ENCODE measurements at regions not wholly inside any gene's neighbourhood (a gene's known extent, or its start where the extent isn't known, plus 50 kb on each side); places are given as distances from the start of the nearest gene placed in this dataset.

- no peaks in the 10 kb centered on the region for H3K36me3 ChIP-seq (ENCODE audit: insufficient read depth, low read length)
- no peaks in the 10 kb centered on the region for H3K36me3 Mint-ChIP-seq
- no peaks in the 10 kb centered on the region for H3K4me1 ChIP-seq (ENCODE audit: insufficient read depth, low read length)
- no peak overlapping the region for H3K27ac ChIP-seq (ENCODE audit: low read depth, low read length)
- H3K9me3 ChIP-seq (ENCODE audit: control insufficient read depth in 1 of 2, low read length in 2 of 2): no peaks in the 10 kb centered on the region
- no peak overlapping the region for H3K4me3 ChIP-seq (ENCODE audit: low read length in 2 of 2)
- H3K4me1 Mint-ChIP-seq: no peaks in the 10 kb centered on the region
- peaks cover 0 to 4% (median under 1%) of the 10 kb centered on the region in 8 donors for H3K9me3 Mint-ChIP-seq
- intact Hi-C loops (cut with micrococcal nuclease): no loop called here
- no peak overlapping the region for H3K27ac Mint-ChIP-seq
- no peak for DNase-seq
- ChIA-PET CTCF (ENCODE audit: partially characterized antibody) (no interaction called here), POLR2A (ENCODE audit: partially characterized antibody) (no interaction called here)
- H3K27me3 ChIP-seq (ENCODE audit: insufficient read depth, low read length): no peaks in the 10 kb centered on the region
- H3K27me3 Mint-ChIP-seq: peaks cover 17 to 25% of the 10 kb centered on the region in 2 donors
- H3K4me3 Mint-ChIP-seq: no peak overlapping the region
Observed at GRCh38 chr1:112239683-112240330, 156.2 kb upstream of the CTTNBP2NL start.

GRCh38 chr1:112242470-112242869, 153.5 kb upstream of the CTTNBP2NL start:
- intact Hi-C loops (cut with micrococcal nuclease): no loop called here
- Histone ChIP-seq H3K27me3 (ENCODE audit: insufficient read depth, low read length) (no peaks in the 10 kb centered on the region), H3K36me3 (ENCODE audit: insufficient read depth, low read length) (no peaks in the 10 kb centered on the region), H3K4me3 (ENCODE audit: low read length in 2 of 2) (no peak overlapping the region), H3K9me3 (ENCODE audit: control insufficient read depth in 1 of 2, low read length in 2 of 2) (no peaks in the 10 kb centered on the region), H3K4me1 (ENCODE audit: insufficient read depth, low read length) (no peaks in the 10 kb centered on the region), H3K27ac (ENCODE audit: low read depth, low read length) (no peak overlapping the region)
- ChIA-PET POLR2A (ENCODE audit: partially characterized antibody) (no interaction called here), CTCF (ENCODE audit: partially characterized antibody) (no interaction called here)
- DNase-seq: no peak
- Mint-ChIP-seq H3K36me3 (no peaks in the 10 kb centered on the region), H3K27me3 (peaks cover 17 to 20% of the 10 kb centered on the region in 2 donors), H3K27ac (no peak overlapping the region), H3K9me3 (peaks cover 0 to 4% (median 0%) of the 10 kb centered on the region in 8 donors), H3K4me3 (no peak overlapping the region), H3K4me1 (no peaks in the 10 kb centered on the region)

GRCh38 chr1:112244131-112244530, 151.9 kb upstream of the CTTNBP2NL start:
- POLR2A ChIA-PET (ENCODE audit: partially characterized antibody): no interaction called here
- Mint-ChIP-seq H3K27me3 (peaks cover 14 to 15% of the 10 kb centered on the region in 2 donors), H3K4me3 (no peak overlapping the region)

GRCh38 chr1:112245114-112245513, 150.9 kb upstream of the CTTNBP2NL start:
- no peaks in the 10 kb centered on the region for H3K9me3 ChIP-seq (ENCODE audit: control insufficient read depth in 1 of 2, low read length in 2 of 2)
- intact Hi-C loops (cut with micrococcal nuclease): no loop called here
- no peak overlapping the region for H3K4me3 Mint-ChIP-seq
- CTCF ChIA-PET (ENCODE audit: partially characterized antibody): no interaction called here
- H3K4me3 ChIP-seq (ENCODE audit: low read length in 2 of 2): no peak overlapping the region
- no peaks in the 10 kb centered on the region for H3K36me3 ChIP-seq (ENCODE audit: insufficient read depth, low read length)
- H3K4me1 Mint-ChIP-seq: no peaks in the 10 kb centered on the region
- no peaks in the 10 kb centered on the region for H3K9me3 Mint-ChIP-seq
- POLR2A ChIA-PET (ENCODE audit: partially characterized antibody): no interaction called here
- no peak overlapping the region for H3K27ac ChIP-seq (ENCODE audit: low read depth, low read length)
- no peaks in the 10 kb centered on the region for H3K4me1 ChIP-seq (ENCODE audit: insufficient read depth, low read length)
- H3K27ac Mint-ChIP-seq: no peak overlapping the region
- no peaks in the 10 kb centered on the region for H3K27me3 ChIP-seq (ENCODE audit: insufficient read depth, low read length)
- H3K36me3 Mint-ChIP-seq: no peaks in the 10 kb centered on the region
- H3K27me3 Mint-ChIP-seq: peaks cover 12 to 15% of the 10 kb centered on the region in 2 donors
- no peak for DNase-seq

More at GRCh38 chr1:112244131-112244530, 151.9 kb upstream of the CTTNBP2NL start:
- H3K36me3 Mint-ChIP-seq: no peaks in the 10 kb centered on the region
- no peaks in the 10 kb centered on the region for H3K4me1 Mint-ChIP-seq
- no peaks in the 10 kb centered on the region for H3K27me3 ChIP-seq (ENCODE audit: insufficient read depth, low read length)
- H3K27ac ChIP-seq (ENCODE audit: low read depth, low read length): no peak overlapping the region
- no peaks in the 10 kb centered on the region for H3K4me1 ChIP-seq (ENCODE audit: insufficient read depth, low read length)
- H3K9me3 Mint-ChIP-seq: no peaks in the 10 kb centered on the region
- H3K9me3 ChIP-seq (ENCODE audit: control insufficient read depth in 1 of 2, low read length in 2 of 2): no peaks in the 10 kb centered on the region
- CTCF ChIA-PET (ENCODE audit: partially characterized antibody): no interaction called here
- DNase-seq: no peak
- H3K27ac Mint-ChIP-seq: no peak overlapping the region
- H3K4me3 ChIP-seq (ENCODE audit: low read length in 2 of 2): no peak overlapping the region
- no peaks in the 10 kb centered on the region for H3K36me3 ChIP-seq (ENCODE audit: insufficient read depth, low read length)
- intact Hi-C loops (cut with micrococcal nuclease): no loop called here

- Histone ChIP-seq H3K27me3 (ENCODE audit: insufficient read depth, low read length) (no peaks in the 10 kb centered on the region), H3K27ac (ENCODE audit: low read depth, low read length) (no peak overlapping the region), H3K9me3 (ENCODE audit: control insufficient read depth in 1 of 2, low read length in 2 of 2) (no peaks in the 10 kb centered on the region), H3K36me3 (ENCODE audit: insufficient read depth, low read length) (no peaks in the 10 kb centered on the region), H3K4me3 (ENCODE audit: low read length in 2 of 2) (no peak overlapping the region), H3K4me1 (ENCODE audit: insufficient read depth, low read length) (no peaks in the 10 kb centered on the region)
- Mint-ChIP-seq H3K9me3 (no peaks in the 10 kb centered on the region), H3K27ac (no peak overlapping the region), H3K36me3 (no peaks in the 10 kb centered on the region), H3K27me3 (peaks cover 8 to 13% of the 10 kb centered on the region in 2 donors), H3K4me1 (no peaks in the 10 kb centered on the region), H3K4me3 (no peak overlapping the region)
- intact Hi-C loops (cut with micrococcal nuclease): no loop called here
- DNase-seq: no peak
- ChIA-PET POLR2A (ENCODE audit: partially characterized antibody) (no interaction called here), CTCF (ENCODE audit: partially characterized antibody) (no interaction called here)
Observed at GRCh38 chr1:112247036-112247597, 148.9 kb upstream of the CTTNBP2NL start.

GRCh38 chr1:112247961-112248360, 148.1 kb upstream of the CTTNBP2NL start:
- Mint-ChIP-seq H3K4me3 (no peak overlapping the region), H3K27ac (no peak overlapping the region), H3K9me3 (peaks cover 0 to 1% (median 0%) of the 10 kb centered on the region in 8 donors), H3K36me3 (no peaks in the 10 kb centered on the region), H3K27me3 (peaks cover 7 to 9% of the 10 kb centered on the region in 2 donors), H3K4me1 (no peaks in the 10 kb centered on the region)
- Histone ChIP-seq H3K9me3 (ENCODE audit: control insufficient read depth in 1 of 2, low read length in 2 of 2) (no peaks in the 10 kb centered on the region), H3K36me3 (ENCODE audit: insufficient read depth, low read length) (no peaks in the 10 kb centered on the region), H3K27ac (ENCODE audit: low read depth, low read length) (no peak overlapping the region), H3K4me3 (ENCODE audit: low read length in 2 of 2) (no peak overlapping the region), H3K4me1 (ENCODE audit: insufficient read depth, low read length) (no peaks in the 10 kb centered on the region), H3K27me3 (ENCODE audit: insufficient read depth, low read length) (no peaks in the 10 kb centered on the region)
- POLR2A ChIA-PET (ENCODE audit: partially characterized antibody): no interaction called here
- CTCF ChIA-PET (ENCODE audit: partially characterized antibody): no interaction called here
- DNase-seq: no peak
- intact Hi-C loops (cut with micrococcal nuclease): no loop called here

GRCh38 chr1:112250892-112251291, 145.1 kb upstream of the CTTNBP2NL start:
- ChIA-PET POLR2A (ENCODE audit: partially characterized antibody) (no interaction called here), CTCF (ENCODE audit: partially characterized antibody) (no interaction called here)
- Histone ChIP-seq H3K4me3 (ENCODE audit: low read length in 2 of 2) (no peak overlapping the region), H3K36me3 (ENCODE audit: insufficient read depth, low read length) (no peaks in the 10 kb centered on the region), H3K9me3 (ENCODE audit: control insufficient read depth in 1 of 2, low read length in 2 of 2) (no peaks in the 10 kb centered on the region), H3K27me3 (ENCODE audit: insufficient read depth, low read length) (no peaks in the 10 kb centered on the region), H3K27ac (ENCODE audit: low read depth, low read length) (no peak overlapping the region), H3K4me1 (ENCODE audit: insufficient read depth, low read length) (no peaks in the 10 kb centered on the region)
- Mint-ChIP-seq H3K27ac (no peak overlapping the region), H3K36me3 (no peaks in the 10 kb centered on the region), H3K4me3 (no peak overlapping the region), H3K9me3 (peaks cover 0 to 1% (median 0%) of the 10 kb centered on the region in 8 donors), H3K4me1 (no peaks in the 10 kb centered on the region), H3K27me3 (peaks cover 10 to 16% of the 10 kb centered on the region in 2 donors)
- DNase-seq: no peak
- intact Hi-C loops (cut with micrococcal nuclease): no loop called here
